HG02970 (cell line): ENCODE measurements at regions not wholly inside any gene's neighbourhood (a gene's known extent, or its start where the extent isn't known, plus 50 kb on each side); places are given as distances from the start of the nearest gene placed in this dataset.
"Not testable (repeated sequence)": the region's sequence is repeated elsewhere in the genome, so short reads cannot be mapped to it uniquely, and the experiment has no call there.

Experiments used
- ATAC-seq: cut with Tn5 transposase; IDR thresholded peaks from one replicate; pipeline ENCODE4 v1.9.1; 2021; ENCODE audit warnings: mild to moderate bottlenecking, moderate library complexity, moderate number of reproducible peaks; ENCODE audit not compliant: unreplicated experiment, low FRiP score

GRCh38 chr7:91659096-91659495, 221.4 kb downstream of the MTERF1 start:
- ATAC-seq: no peak

GRCh38 chr7:91660734-91661356, 219.7 kb downstream of the MTERF1 start:
- no peak for ATAC-seq

- no peak for ATAC-seq
Observed at GRCh38 chr7:91661727-91662126, 218.8 kb downstream of the MTERF1 start.

GRCh38 chr7:91668217-91668616, 212.3 kb downstream of the MTERF1 start:
- ATAC-seq: no peak

- ATAC-seq: no peak
Observed at GRCh38 chr7:91671245-91671644, 209.3 kb downstream of the MTERF1 start.

GRCh38 chr7:91674470-91674869, 206.0 kb downstream of the MTERF1 start:
- no peak for ATAC-seq

- no peak for ATAC-seq
Observed at GRCh38 chr7:91681718-91682117, 198.8 kb downstream of the MTERF1 start.

- no peak for ATAC-seq
Observed at GRCh38 chr7:91683823-91684222, 196.7 kb downstream of the MTERF1 start.

- no peak for ATAC-seq
Observed at GRCh38 chr7:91685544-91685943, 195.0 kb downstream of the MTERF1 start.

- ATAC-seq: no peak
Observed at GRCh38 chr7:91690541-91691070, 189.9 kb downstream of the MTERF1 start.

- no peak for ATAC-seq
Observed at GRCh38 chr7:91691865-91692264, 188.6 kb downstream of the MTERF1 start.

GRCh38 chr7:91692800-91693199, 187.7 kb downstream of the MTERF1 start:
- ATAC-seq: no peak

- ATAC-seq: no peak
Observed at GRCh38 chr7:91694351-91694841, 186.1 kb downstream of the MTERF1 start.

- ATAC-seq: no peak
Observed at GRCh38 chr7:91710881-91711280, 169.6 kb downstream of the MTERF1 start.

- no peak for ATAC-seq
Observed at GRCh38 chr7:91713669-91714068, 166.8 kb downstream of the MTERF1 start.

GRCh38 chr7:91717681-91718470, 162.6 kb downstream of the MTERF1 start:
- no peak for ATAC-seq

GRCh38 chr7:91719008-91719407, 161.5 kb downstream of the MTERF1 start:
- ATAC-seq: no peak

GRCh38 chr7:91720260-91720937, 160.1 kb downstream of the MTERF1 start:
- no peak for ATAC-seq

GRCh38 chr7:91722831-91723230, 157.7 kb downstream of the MTERF1 start:
- ATAC-seq: no peak

- not testable (repeated sequence) for ATAC-seq
Observed at GRCh38 chr7:91729046-91729445, 151.5 kb downstream of the MTERF1 start.

- no peak for ATAC-seq
Observed at GRCh38 chr7:91731976-91732375, 148.5 kb downstream of the MTERF1 start.
